ENCODE measurements at regions not wholly inside any gene's neighbourhood (a gene's known extent, or its start where the extent isn't known, plus 50 kb on each side); places are given as distances from the start of the nearest gene placed in this dataset.
"Not testable (repeated sequence)": the region's sequence is repeated elsewhere in the genome, so short reads cannot be mapped to it uniquely, and the experiment has no call there.

GRCh38 chr17:77834170-77835115 is 124.1 kb upstream of the TNRC6C start:
- H3K4me3 ChIP-seq (ENCODE audit: low read depth, low read length) = no peak overlapping the region
- TF ChIP-seq CTCF (conservative IDR thresholded peaks at IDR 0.05; ENCODE audit: low read depth, low read length) = no peak
- DNase-seq (ENCODE audit: low read depth) = peak; percentile 91

GRCh38 chr17:77836557-77837041 is 121.9 kb upstream of the TNRC6C start:
- no peak for TF ChIP-seq CTCF (conservative IDR thresholded peaks at IDR 0.05; ENCODE audit: low read depth, low read length)
- no peak overlapping the region for H3K4me3 ChIP-seq (ENCODE audit: low read depth, low read length)
- peak; percentile 44 for DNase-seq (ENCODE audit: low read depth)

- not testable (repeated sequence) for H3K4me3 ChIP-seq (ENCODE audit: low read depth, low read length); DNase-seq (ENCODE audit: low read depth)
Observed at GRCh38 chr17:77837072-77837471, 121.4 kb upstream of the TNRC6C start.

GRCh38 chr17:77837917-77838316 is 120.6 kb upstream of the TNRC6C start:
- DNase-seq (ENCODE audit: low read depth) = no peak
- no peak for TF ChIP-seq CTCF (conservative IDR thresholded peaks at IDR 0.05; ENCODE audit: low read depth, low read length)

GRCh38 chr17:77838748-77839697 is 119.5 kb upstream of the TNRC6C start:
- TF ChIP-seq CTCF (conservative IDR thresholded peaks at IDR 0.05; ENCODE audit: low read depth, low read length) = no peak
- DNase-seq (ENCODE audit: low read depth) = no peak
- H3K4me3 ChIP-seq (ENCODE audit: low read depth, low read length) = no peak overlapping the region

More at GRCh38 chr17:77837917-77838316, 120.6 kb upstream of the TNRC6C start:
- no peak overlapping the region for H3K4me3 ChIP-seq (ENCODE audit: low read depth, low read length)

GRCh38 chr17:77839698-77840512 is 118.6 kb upstream of the TNRC6C start:
- DNase-seq (ENCODE audit: low read depth) = peak; percentile 66
- no peak for TF ChIP-seq CTCF (conservative IDR thresholded peaks at IDR 0.05; ENCODE audit: low read depth, low read length)
- no peak overlapping the region for H3K4me3 ChIP-seq (ENCODE audit: low read depth, low read length)
